A673 (cell line): ENCODE measurements at regions not wholly inside any gene's neighbourhood (a gene's known extent, or its start where the extent isn't known, plus 50 kb on each side); places are given as distances from the start of the nearest gene placed in this dataset.

Experiments used
- CTCF ChIP-seq: fragments of 300-800, 200-600 bp; sonication (generic); conservative IDR thresholded peaks from 2 replicates; pipeline ENCODE4 v1.5.1; 2017; ENCODE audit warnings: low read depth, mild to moderate bottlenecking, antibody characterized with exemption, low read length, moderate library complexity, mixed read lengths
- EZH2 ChIP-seq: fragments of 200-600 bp; sonication (generic); IDR thresholded peaks from 2 replicates; pipeline ENCODE4 v1.6.1; 2017; ENCODE audit warnings: borderline replicate concordance, low read depth, mild to moderate bottlenecking, mixed read lengths, antibody characterized with exemption, low read length; ENCODE audit not compliant: poor library complexity, severe bottlenecking

DNA sequence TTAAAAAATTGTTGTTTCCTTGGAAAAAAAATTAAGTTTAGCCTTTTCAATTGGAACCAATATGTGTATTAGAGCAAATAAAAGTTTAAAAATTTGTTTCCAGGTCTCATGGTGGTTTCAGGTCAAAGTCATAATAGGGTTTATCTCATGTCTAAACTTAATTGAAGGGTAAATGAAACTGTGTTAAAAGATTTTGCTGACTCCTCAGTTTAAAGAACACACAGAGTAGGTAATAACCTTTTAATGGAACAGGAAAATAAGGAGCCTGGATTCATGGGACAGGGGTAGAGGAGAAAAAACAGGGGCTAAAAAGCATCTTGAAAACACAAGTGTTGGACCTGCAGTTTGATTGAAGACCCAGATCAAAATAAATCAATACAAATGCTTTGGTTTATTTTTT is 190.6 kb downstream of the MFSD1 start:
- TF ChIP-seq CTCF (no peak), EZH2 (no peak)
